ENCODE measurements at regions not wholly inside any gene's neighbourhood (a gene's known extent, or its start where the extent isn't known, plus 50 kb on each side); places are given as distances from the start of the nearest gene placed in this dataset.

GRCh38 chr5:115720888-115721287 is 95.1 kb upstream of the TMED7 start (continued):
- TF ChIP-seq, protein P1, sequence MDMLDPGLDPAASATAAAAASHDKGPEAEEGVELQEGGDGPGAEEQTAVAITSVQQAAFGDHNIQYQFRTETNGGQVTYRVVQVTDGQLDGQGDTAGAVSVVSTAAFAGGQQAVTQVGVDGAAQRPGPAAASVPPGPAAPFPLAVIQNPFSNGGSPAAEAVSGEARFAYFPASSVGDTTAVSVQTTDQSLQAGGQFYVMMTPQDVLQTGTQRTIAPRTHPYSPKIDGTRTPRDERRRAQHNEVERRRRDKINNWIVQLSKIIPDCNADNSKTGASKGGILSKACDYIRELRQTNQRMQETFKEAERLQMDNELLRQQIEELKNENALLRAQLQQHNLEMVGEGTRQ (IDR thresholded peaks at IDR 0.05) = no peak
- no peak for TF ChIP-seq SMC3 (IDR thresholded peaks at IDR 0.05)
- TF ChIP-seq TP53 (CRISPR knock-in tag; IDR thresholded peaks at IDR 0.05) = no peak
- TF ChIP-seq EHF (CRISPR knock-in tag; IDR thresholded peaks at IDR 0.05) = no peak
- TF ChIP-seq NPAS2 (CRISPR knock-in tag; IDR thresholded peaks at IDR 0.05; ENCODE audit: borderline replicate concordance) = no peak

DNA sequence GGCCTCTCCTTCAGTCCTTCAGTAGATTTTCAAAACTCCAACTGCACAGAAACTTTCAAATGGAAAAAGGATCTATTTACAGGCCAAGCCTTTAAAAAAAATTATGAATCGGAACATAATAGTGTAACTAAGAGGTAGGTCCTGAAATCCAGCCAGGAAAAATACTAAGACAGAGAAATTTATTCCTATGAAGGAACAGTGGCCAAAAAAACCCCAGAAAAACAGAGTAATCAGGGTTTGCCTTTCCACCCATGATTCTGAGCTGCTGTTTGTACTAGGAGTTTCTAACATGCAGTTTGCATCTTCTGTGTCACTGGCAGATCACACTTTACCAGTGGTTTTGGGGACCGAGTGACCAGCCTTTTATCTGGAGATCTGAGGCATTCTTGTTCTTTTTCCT is 93.1 kb upstream of the TMED7 start:
- WGBS (ENCODE audit: missing lambda C conversion rate) = 23% methylated on average over 2 of the region's 2 CpGs
- POLR2A ChIA-PET = no interaction called here
- no peak overlapping the region for H3K4me3 ChIP-seq
- DNase-seq (ENCODE audit: low read depth in 1 of 2, low spot score in 1 of 2) (no peak), ATAC-seq (no peak), FAIRE-seq (no peak)
- H3K27ac ChIP-seq = no peak overlapping the region
- H3K4me1 ChIP-seq = no peaks in the 10 kb centered on the region
- CTCF ChIA-PET = no interaction called here
- no peak overlapping the region for H3K4me2 ChIP-seq
- no peaks in the 10 kb centered on the region for H3K9me3 ChIP-seq
- TF ChIP-seq NR3C1 (IDR thresholded peaks at IDR 0.05) (no peak), RARB (CRISPR knock-in tag; IDR thresholded peaks at IDR 0.05) (no peak), ZNF302 (CRISPR knock-in tag; IDR thresholded peaks at IDR 0.05) (no peak), BHLHE40 (IDR thresholded peaks at IDR 0.05; ENCODE audit: low read depth, low read length) (no peak), CTCF (IDR thresholded peaks at IDR 0.05) (no peak), HOXB5 (CRISPR knock-in tag; IDR thresholded peaks at IDR 0.05) (no peak), FOSB (CRISPR knock-in tag; IDR thresholded peaks at IDR 0.05) (no peak), CHD4 (IDR thresholded peaks at IDR 0.05; ENCODE audit: borderline replicate concordance) (no peak), MAFK (IDR thresholded peaks at IDR 0.05; ENCODE audit: partially characterized antibody) (no peak), HEYL (CRISPR knock-in tag; IDR thresholded peaks at IDR 0.05) (no peak), FOXS1 (CRISPR knock-in tag; IDR thresholded peaks at IDR 0.05) (no peak), CEBPB (IDR thresholded peaks at IDR 0.05) (no peak), ZFP36 (IDR thresholded peaks at IDR 0.05; ENCODE audit: borderline replicate concordance, partially characterized antibody) (no peak), TFCP2L1 (CRISPR knock-in tag; IDR thresholded peaks at IDR 0.05) (no peak), RAD21 (conservative IDR thresholded peaks at IDR 0.05 in 1 of 2, IDR thresholded peaks at IDR 0.05 in 1 of 2) (no peak)
- TF ChIP-seq, protein P1 (IDR thresholded peaks at IDR 0.05) = no peak

DNA sequence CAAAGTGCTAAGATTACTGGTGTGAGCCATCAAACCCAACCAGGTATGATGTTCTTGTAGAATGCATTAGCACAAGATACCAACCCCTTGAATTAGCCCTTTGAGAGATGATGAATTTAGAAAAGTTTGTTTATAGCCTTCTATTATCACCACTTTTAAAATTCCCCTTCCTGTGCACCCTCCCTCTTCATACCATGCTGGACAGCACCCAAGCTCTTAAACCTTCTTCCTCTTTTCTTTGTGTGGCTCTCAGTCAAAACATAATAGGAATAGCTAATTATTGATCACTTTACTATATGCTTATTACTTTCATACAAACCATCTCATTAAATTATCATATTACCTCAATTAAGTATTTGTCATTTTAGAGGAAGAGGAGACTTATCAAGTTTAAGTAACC is 87.6 kb upstream of the TMED7 start:
- H3K27ac ChIP-seq = no peak overlapping the region
- FAIRE-seq (no peak), ATAC-seq (no peak), DNase-seq (ENCODE audit: low read depth in 1 of 2, low spot score in 1 of 2) (no peak)
- TF ChIP-seq FOSL2 (IDR thresholded peaks at IDR 0.05) (no peak), FOSL2 (CRISPR knock-in tag; IDR thresholded peaks at IDR 0.05) (no peak), FOXS1 (CRISPR knock-in tag; IDR thresholded peaks at IDR 0.05) (no peak), ELK1 (IDR thresholded peaks at IDR 0.05; ENCODE audit: low read depth, low read length) (no peak), KDM5A (IDR thresholded peaks at IDR 0.05) (no peak), SMC3 (IDR thresholded peaks at IDR 0.05) (no peak), RAD21 (conservative IDR thresholded peaks at IDR 0.05 in 1 of 2, IDR thresholded peaks at IDR 0.05 in 1 of 2) (no peak), PHF8 (IDR thresholded peaks at IDR 0.05; ENCODE audit: borderline replicate concordance, low read depth) (no peak), RNF2 (IDR thresholded peaks at IDR 0.05; ENCODE audit: borderline replicate concordance, low read depth) (no peak), NFE2L2 (conservative IDR thresholded peaks at IDR 0.05; ENCODE audit: low read length) (no peak), TFCP2L1 (CRISPR knock-in tag; IDR thresholded peaks at IDR 0.05) (no peak), ZC3H11A (IDR thresholded peaks at IDR 0.05) (no peak), HDAC2 (IDR thresholded peaks at IDR 0.05) (no peak), BHLHE40 (IDR thresholded peaks at IDR 0.05; ENCODE audit: low read depth, low read length) (no peak)
- TF ChIP-seq, protein P1 (IDR thresholded peaks at IDR 0.05) = no peak
- TF ChIP-seq, protein P2, sequence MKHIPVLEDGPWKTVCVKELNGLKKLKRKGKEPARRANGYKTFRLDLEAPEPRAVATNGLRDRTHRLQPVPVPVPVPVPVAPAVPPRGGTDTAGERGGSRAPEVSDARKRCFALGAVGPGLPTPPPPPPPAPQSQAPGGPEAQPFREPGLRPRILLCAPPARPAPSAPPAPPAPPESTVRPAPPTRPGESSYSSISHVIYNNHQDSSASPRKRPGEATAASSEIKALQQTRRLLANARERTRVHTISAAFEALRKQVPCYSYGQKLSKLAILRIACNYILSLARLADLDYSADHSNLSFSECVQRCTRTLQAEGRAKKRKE (CRISPR knock-in tag; IDR thresholded peaks at IDR 0.05; ENCODE audit: low read depth) = no peak
- ChIA-PET POLR2A (no interaction called here), CTCF (no interaction called here)
- H3K9me3 ChIP-seq = no peaks in the 10 kb centered on the region
- H3K4me1 ChIP-seq = no peaks in the 10 kb centered on the region
- H3K4me2 ChIP-seq = no peak overlapping the region
- no peak overlapping the region for H3K4me3 ChIP-seq
